ENCODE measurements at regions not wholly inside any gene's neighbourhood (a gene's known extent, or its start where the extent isn't known, plus 50 kb on each side); places are given as distances from the start of the nearest gene placed in this dataset.

GRCh38 chr20:23268792-23269354 lies 81.7 kb upstream of the NXT1 start:
- Histone ChIP-seq H3K9me3 (ENCODE audit: control extremely low read depth in 1 of 5, control insufficient read depth in 4 of 5, insufficient read depth in 2 of 5, low read depth in 1 of 5, low read length in 4 of 5) (peaks cover 0 to 7% (median 2%) of the 10 kb centered on the region in 5 experiments), H3K27ac (ENCODE audit: insufficient read depth in 1 of 2, low read depth in 1 of 2, low read length in 2 of 2, poor library complexity in 1 of 2, severe bottlenecking in 2 of 2) (no peak overlapping the region), H3K27me3 (replicated peaks in 2 of 5; ENCODE audit: control insufficient read depth in 4 of 5, insufficient read depth in 5 of 5, low read length in 4 of 5) (peaks cover 0 to 2% (median 0%) of the 10 kb centered on the region in 5 experiments), H3K36me3 (ENCODE audit: control insufficient read depth in 4 of 4, insufficient read depth in 4 of 4, low read length in 3 of 4) (no peaks in the 10 kb centered on the region), H3K4me1 (ENCODE audit: control extremely low read depth in 1 of 4, control insufficient read depth in 4 of 4, insufficient read depth in 4 of 4, low read length in 3 of 4) (no peaks in the 10 kb centered on the region), H3K4me3 (ENCODE audit: control insufficient read depth in 1 of 7, extremely low read depth in 1 of 7, insufficient read depth in 4 of 7, low read depth in 2 of 7, low read length in 6 of 7) (no peak overlapping the region)
- WGBS (ENCODE audit: insufficient coverage): 96% methylated on average over 4 of the region's 4 CpGs
- no peak for DNase-seq
- ChIA-PET CTCF (interaction anchor here (1.1 kb wide), 1 partner anchor 577 kb away, joined by 3 read pairs; no protein-coding TSS in a partner anchor), POLR2A (no interaction called here)

- DNase-seq: no peak
- Histone ChIP-seq H3K27me3 (replicated peaks in 2 of 5; ENCODE audit: control insufficient read depth in 4 of 5, insufficient read depth in 5 of 5, low read length in 4 of 5) (peaks cover 0 to 2% (median 0%) of the 10 kb centered on the region in 5 experiments), H3K27ac (ENCODE audit: insufficient read depth in 1 of 2, low read depth in 1 of 2, low read length in 2 of 2, poor library complexity in 1 of 2, severe bottlenecking in 2 of 2) (no peak overlapping the region), H3K36me3 (ENCODE audit: control insufficient read depth in 4 of 4, insufficient read depth in 4 of 4, low read length in 3 of 4) (no peaks in the 10 kb centered on the region), H3K4me1 (ENCODE audit: control extremely low read depth in 1 of 4, control insufficient read depth in 4 of 4, insufficient read depth in 4 of 4, low read length in 3 of 4) (no peaks in the 10 kb centered on the region), H3K9me3 (ENCODE audit: control extremely low read depth in 1 of 5, control insufficient read depth in 4 of 5, insufficient read depth in 2 of 5, low read depth in 1 of 5, low read length in 4 of 5) (peaks cover 0 to 11% (median 4%) of the 10 kb centered on the region in 5 experiments), H3K4me3 (ENCODE audit: control insufficient read depth in 1 of 7, extremely low read depth in 1 of 7, insufficient read depth in 4 of 7, low read depth in 2 of 7, low read length in 6 of 7) (no peak overlapping the region)
- ChIA-PET POLR2A (no interaction called here), CTCF (no interaction called here)
- WGBS (ENCODE audit: insufficient coverage): 86% methylated on average over 2 of the region's 2 CpGs
Observed at GRCh38 chr20:23267909-23268308, 82.7 kb upstream of the NXT1 start.

- 100% methylated on average over 5 of the region's 7 CpGs for WGBS (ENCODE audit: insufficient coverage)
- Histone ChIP-seq H3K9me3 (ENCODE audit: control extremely low read depth in 1 of 5, control insufficient read depth in 4 of 5, insufficient read depth in 2 of 5, low read depth in 1 of 5, low read length in 4 of 5) (peaks cover 0 to 11% (median 4%) of the 10 kb centered on the region in 5 experiments), H3K36me3 (ENCODE audit: control insufficient read depth in 4 of 4, insufficient read depth in 4 of 4, low read length in 3 of 4) (no peaks in the 10 kb centered on the region), H3K27ac (ENCODE audit: insufficient read depth in 1 of 2, low read depth in 1 of 2, low read length in 2 of 2, poor library complexity in 1 of 2, severe bottlenecking in 2 of 2) (no peak overlapping the region), H3K27me3 (replicated peaks in 2 of 5; ENCODE audit: control insufficient read depth in 4 of 5, insufficient read depth in 5 of 5, low read length in 4 of 5) (peaks cover 0 to 2% (median 0%) of the 10 kb centered on the region in 5 experiments), H3K4me1 (ENCODE audit: control extremely low read depth in 1 of 4, control insufficient read depth in 4 of 4, insufficient read depth in 4 of 4, low read length in 3 of 4) (no peaks in the 10 kb centered on the region), H3K4me3 (ENCODE audit: control insufficient read depth in 1 of 7, extremely low read depth in 1 of 7, insufficient read depth in 4 of 7, low read depth in 2 of 7, low read length in 6 of 7) (no peak overlapping the region)
- no peak for DNase-seq
- ChIA-PET CTCF (interaction anchor here (0.5 kb wide), 1 partner anchor 306 kb away, joined by 3 read pairs; no protein-coding TSS in a partner anchor), POLR2A (no interaction called here)
Observed at GRCh38 chr20:23266530-23267398, 83.8 kb upstream of the NXT1 start.

GRCh38 chr20:23265226-23265625 lies 85.4 kb upstream of the NXT1 start:
- Histone ChIP-seq H3K27me3 (replicated peaks in 2 of 5; ENCODE audit: control insufficient read depth in 4 of 5, insufficient read depth in 5 of 5, low read length in 4 of 5) (no peaks in the 10 kb centered on the region), H3K36me3 (ENCODE audit: control insufficient read depth in 4 of 4, insufficient read depth in 4 of 4, low read length in 3 of 4) (no peaks in the 10 kb centered on the region), H3K4me1 (ENCODE audit: control extremely low read depth in 1 of 4, control insufficient read depth in 4 of 4, insufficient read depth in 4 of 4, low read length in 3 of 4) (no peaks in the 10 kb centered on the region), H3K9me3 (ENCODE audit: control extremely low read depth in 1 of 5, control insufficient read depth in 4 of 5, insufficient read depth in 2 of 5, low read depth in 1 of 5, low read length in 4 of 5) (peaks cover 0 to 11% (median 4%) of the 10 kb centered on the region in 5 experiments), H3K27ac (ENCODE audit: insufficient read depth in 1 of 2, low read depth in 1 of 2, low read length in 2 of 2, poor library complexity in 1 of 2, severe bottlenecking in 2 of 2) (no peak overlapping the region), H3K4me3 (ENCODE audit: control insufficient read depth in 1 of 7, extremely low read depth in 1 of 7, insufficient read depth in 4 of 7, low read depth in 2 of 7, low read length in 6 of 7) (no peak overlapping the region)
- ChIA-PET CTCF (interaction anchor here (1.1 kb wide), 1 partner anchor 50 kb away, joined by 3 read pairs; no protein-coding TSS in a partner anchor), POLR2A (no interaction called here)
- DNase-seq: no peak
- 92% methylated on average over 7 of the region's 8 CpGs for WGBS (ENCODE audit: insufficient coverage)

- Histone ChIP-seq H3K9me3 (ENCODE audit: control extremely low read depth in 1 of 5, control insufficient read depth in 4 of 5, insufficient read depth in 2 of 5, low read depth in 1 of 5, low read length in 4 of 5) (peaks cover 0 to 11% (median 4%) of the 10 kb centered on the region in 5 experiments), H3K4me3 (ENCODE audit: control insufficient read depth in 1 of 7, extremely low read depth in 1 of 7, insufficient read depth in 4 of 7, low read depth in 2 of 7, low read length in 6 of 7) (no peak overlapping the region), H3K27ac (ENCODE audit: insufficient read depth in 1 of 2, low read depth in 1 of 2, low read length in 2 of 2, poor library complexity in 1 of 2, severe bottlenecking in 2 of 2) (no peak overlapping the region), H3K36me3 (ENCODE audit: control insufficient read depth in 4 of 4, insufficient read depth in 4 of 4, low read length in 3 of 4) (no peaks in the 10 kb centered on the region), H3K27me3 (replicated peaks in 2 of 5; ENCODE audit: control insufficient read depth in 4 of 5, insufficient read depth in 5 of 5, low read length in 4 of 5) (no peaks in the 10 kb centered on the region), H3K4me1 (ENCODE audit: control extremely low read depth in 1 of 4, control insufficient read depth in 4 of 4, insufficient read depth in 4 of 4, low read length in 3 of 4) (no peaks in the 10 kb centered on the region)
- ChIA-PET CTCF (interaction anchor here (1.1 kb wide), 1 partner anchor 51 kb away, joined by 3 read pairs; no protein-coding TSS in a partner anchor), POLR2A (no interaction called here)
- DNase-seq: no peak
- WGBS (ENCODE audit: insufficient coverage): 75% methylated on average over 4 of the region's 4 CpGs
Observed at GRCh38 chr20:23264545-23264944, 86.0 kb upstream of the NXT1 start.

GRCh38 chr20:23260181-23260840 lies 90.3 kb upstream of the NXT1 start:
- no peak for DNase-seq
- peaks cover 14 to 25% (median 24%) of the 10 kb centered on the region in 4 experiments for H3K4me1 ChIP-seq (ENCODE audit: control extremely low read depth in 1 of 4, control insufficient read depth in 4 of 4, insufficient read depth in 4 of 4, low read length in 3 of 4)
- POLR2A ChIA-PET: no interaction called here
- no peak overlapping the region for H3K4me3 ChIP-seq (ENCODE audit: control insufficient read depth in 1 of 7, extremely low read depth in 1 of 7, insufficient read depth in 4 of 7, low read depth in 2 of 7, low read length in 6 of 7)
- no peak overlapping the region for H3K27ac ChIP-seq (ENCODE audit: insufficient read depth in 1 of 2, low read depth in 1 of 2, low read length in 2 of 2, poor library complexity in 1 of 2, severe bottlenecking in 2 of 2)
- H3K27me3 ChIP-seq (replicated peaks in 2 of 5; ENCODE audit: control insufficient read depth in 4 of 5, insufficient read depth in 5 of 5, low read length in 4 of 5): no peaks in the 10 kb centered on the region
- H3K9me3 ChIP-seq (ENCODE audit: control extremely low read depth in 1 of 5, control insufficient read depth in 4 of 5, insufficient read depth in 2 of 5, low read depth in 1 of 5, low read length in 4 of 5): peaks cover 0 to 5% (median 0%) of the 10 kb centered on the region in 5 experiments
- CTCF ChIA-PET: no interaction called here
- H3K36me3 ChIP-seq (ENCODE audit: control insufficient read depth in 4 of 4, insufficient read depth in 4 of 4, low read length in 3 of 4): no peaks in the 10 kb centered on the region
- 96% methylated on average over 2 of the region's 6 CpGs for WGBS (ENCODE audit: insufficient coverage)

Data from common myeloid progenitor, CD34-positive (primary cell).